IPS DF 19.7 (cell line): ENCODE measurements at regions not wholly inside any gene's neighbourhood (a gene's known extent, or its start where the extent isn't known, plus 50 kb on each side); places are given as distances from the start of the nearest gene placed in this dataset.
"Not testable (repeated sequence)": the region's sequence is repeated elsewhere in the genome, so short reads cannot be mapped to it uniquely, and the experiment has no call there.

Experiments
- DNase-seq: peaks from one replicate; pipeline ENCODE4 v3.0.0-alpha.2; 2013; ENCODE audit warnings: low read depth, low spot score

- DNase-seq, result no peak
These were observed 420.5 kb downstream of the RPS24 start for GRCh38 chr10:78454123-78454645.

- no peak for DNase-seq
These were observed 421.6 kb downstream of the RPS24 start for GRCh38 chr10:78455236-78455635.

GRCh38 chr10:78455811-78456210, 422.1 kb downstream of the RPS24 start:
- no peak for DNase-seq

GRCh38 chr10:78456649-78457400, 423.2 kb downstream of the RPS24 start:
- no peak for DNase-seq

- no peak for DNase-seq
These were observed 424.3 kb downstream of the RPS24 start for GRCh38 chr10:78457804-78458482.

GRCh38 chr10:78458983-78459638, 425.4 kb downstream of the RPS24 start:
- no peak for DNase-seq

- DNase-seq, result no peak
These were observed 426.0 kb downstream of the RPS24 start for GRCh38 chr10:78459639-78460037.

GRCh38 chr10:78460204-78460603, 426.5 kb downstream of the RPS24 start:
- no peak for DNase-seq

- DNase-seq, result no peak
These were observed 427.7 kb downstream of the RPS24 start for GRCh38 chr10:78461333-78461732.

- DNase-seq, result no peak
These were observed 428.5 kb downstream of the RPS24 start for GRCh38 chr10:78462176-78462575.

GRCh38 chr10:78462726-78463228, 429.1 kb downstream of the RPS24 start:
- DNase-seq, result no peak

- no peak for DNase-seq
These were observed 430.6 kb downstream of the RPS24 start for GRCh38 chr10:78464118-78464855.

GRCh38 chr10:78464856-78465267, 431.2 kb downstream of the RPS24 start:
- DNase-seq, result no peak

- no peak for DNase-seq
These were observed 431.8 kb downstream of the RPS24 start for GRCh38 chr10:78465431-78465830.

GRCh38 chr10:78467496-78468106, 433.9 kb downstream of the RPS24 start:
- DNase-seq, result no peak

GRCh38 chr10:78468731-78469130, 435.1 kb downstream of the RPS24 start:
- DNase-seq, result not testable (repeated sequence)

- no peak for DNase-seq
These were observed 436.8 kb downstream of the RPS24 start for GRCh38 chr10:78470267-78471103.

- no peak for DNase-seq
These were observed 437.7 kb downstream of the RPS24 start for GRCh38 chr10:78471326-78471722.

- DNase-seq, result no peak
These were observed 438.3 kb downstream of the RPS24 start for GRCh38 chr10:78471723-78472550.
